ENCODE measurements at regions not wholly inside any gene's neighbourhood (a gene's known extent, or its start where the extent isn't known, plus 50 kb on each side); places are given as distances from the start of the nearest gene placed in this dataset.
A peak's percentile ranks its signal among the peaks of the same experiment; 100 is the strongest.
"Not testable (repeated sequence)": the region's sequence is repeated elsewhere in the genome, so short reads cannot be mapped to it uniquely, and the experiment has no call there.

GRCh38 chr14:40252817-40253447, 820.7 kb upstream of the FBXO33 start:
- DNase-seq (ENCODE audit: low spot score), result no peak

GRCh38 chr14:40248671-40249070, 816.4 kb upstream of the FBXO33 start:
- DNase-seq (ENCODE audit: low spot score), result no peak

GRCh38 chr14:40240245-40240859, 808.1 kb upstream of the FBXO33 start:
- no peak for DNase-seq (ENCODE audit: low spot score)

- no peak for DNase-seq (ENCODE audit: low spot score)
Observed at GRCh38 chr14:40232302-40232701, 800.1 kb upstream of the FBXO33 start.

- no peak for DNase-seq (ENCODE audit: low spot score)
Observed at GRCh38 chr14:40229676-40230075, 797.4 kb upstream of the FBXO33 start.

GRCh38 chr14:40222996-40223395, 790.8 kb upstream of the FBXO33 start:
- no peak for DNase-seq (ENCODE audit: low spot score)

GRCh38 chr14:40221428-40221827, 789.2 kb upstream of the FBXO33 start:
- no peak for DNase-seq (ENCODE audit: low spot score)

- no peak for DNase-seq (ENCODE audit: low spot score)
Observed at GRCh38 chr14:40219032-40219431, 786.8 kb upstream of the FBXO33 start.

GRCh38 chr14:40218282-40218941, 786.2 kb upstream of the FBXO33 start:
- no peak for DNase-seq (ENCODE audit: low spot score)

- DNase-seq (ENCODE audit: low spot score), result no peak
Observed at GRCh38 chr14:40216976-40217375, 784.7 kb upstream of the FBXO33 start.

GRCh38 chr14:40216408-40216807, 784.2 kb upstream of the FBXO33 start:
- DNase-seq (ENCODE audit: low spot score), result not testable (repeated sequence)

GRCh38 chr14:40213701-40214100, 781.5 kb upstream of the FBXO33 start:
- no peak for DNase-seq (ENCODE audit: low spot score)

GRCh38 chr14:40204441-40205175, 772.4 kb upstream of the FBXO33 start:
- no peak for DNase-seq (ENCODE audit: low spot score)

GRCh38 chr14:40199101-40199500, 766.9 kb upstream of the FBXO33 start:
- DNase-seq (ENCODE audit: low spot score), result no peak

GRCh38 chr14:40197344-40197743, 765.1 kb upstream of the FBXO33 start:
- no peak for DNase-seq (ENCODE audit: low spot score)

GRCh38 chr14:40188006-40188405, 755.8 kb upstream of the FBXO33 start:
- DNase-seq (ENCODE audit: low spot score), result no peak

GRCh38 chr14:40164083-40164482, 731.9 kb upstream of the FBXO33 start:
- no peak for DNase-seq (ENCODE audit: low spot score)

- no peak for DNase-seq (ENCODE audit: low spot score)
Observed at GRCh38 chr14:40139657-40140056, 707.4 kb upstream of the FBXO33 start.

- no peak for DNase-seq (ENCODE audit: low spot score)
Observed at GRCh38 chr14:40133463-40133862, 701.2 kb upstream of the FBXO33 start.

GRCh38 chr14:40129159-40129558, 696.9 kb upstream of the FBXO33 start:
- no peak for DNase-seq (ENCODE audit: low spot score)

GRCh38 chr14:40123816-40124215, 691.6 kb upstream of the FBXO33 start:
- no peak for DNase-seq (ENCODE audit: low spot score)

- peak; percentile 30 for DNase-seq (ENCODE audit: low spot score)
Observed at GRCh38 chr14:40122968-40123648, 690.9 kb upstream of the FBXO33 start.

Measured in D341Med (cell line).